ENCODE measurements at regions not wholly inside any gene's neighbourhood (a gene's known extent, or its start where the extent isn't known, plus 50 kb on each side); places are given as distances from the start of the nearest gene placed in this dataset.

DNA sequence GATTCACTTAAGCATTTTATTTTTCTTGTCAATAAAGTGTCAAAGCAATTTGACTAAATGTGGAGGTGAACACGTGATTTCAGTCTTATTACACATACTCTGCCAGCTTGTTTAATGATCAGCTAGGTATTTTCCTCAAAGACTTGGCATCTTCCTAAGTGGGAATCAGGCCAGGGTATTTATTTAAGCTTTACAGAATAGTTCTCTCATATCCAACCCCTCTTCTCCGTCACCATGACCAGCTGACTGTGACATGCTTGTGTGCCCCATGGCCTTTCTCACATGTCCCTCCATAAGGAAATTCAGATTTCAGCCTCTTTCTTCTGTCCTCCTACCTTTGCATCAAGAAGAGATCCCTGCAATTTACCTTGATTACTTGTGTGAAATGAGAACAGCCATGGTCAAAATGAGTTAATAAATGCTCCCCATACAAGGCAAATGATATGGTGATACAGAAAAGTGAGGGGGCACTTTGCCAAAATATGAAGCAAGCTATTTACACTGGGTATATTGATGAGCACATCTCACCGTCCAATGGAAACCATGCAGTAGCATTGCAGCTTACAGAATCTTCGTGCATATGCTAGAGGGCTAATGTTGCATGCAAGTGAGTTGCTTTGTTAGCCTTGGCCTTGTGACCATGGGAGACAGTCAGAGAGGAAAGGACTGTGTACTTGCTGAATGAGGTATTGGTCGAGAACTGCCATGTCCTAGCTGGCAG is 202.2 kb downstream of the RNF152 start:
- H3T11ph ChIP-seq (ENCODE audit: low read length) = no peak overlapping the region
- H3K27me3 ChIP-seq (ENCODE audit: insufficient read depth, low read length) = no peaks in the 10 kb centered on the region
- no peaks in the 10 kb centered on the region for H3K9me3 ChIP-seq (ENCODE audit: control insufficient read depth, low read depth, low read length)
- H3K9ac ChIP-seq (ENCODE audit: extremely low read depth, insufficient read length, low read length) = no peak overlapping the region
- H2BK15ac ChIP-seq (ENCODE audit: low read depth, low read length) = no peak overlapping the region
- Mint-ChIP-seq H3K27ac (no peak overlapping the region), H3K4me1 (peaks cover 12 to 19% of the 10 kb centered on the region in 2 experiments), H3K9me3 (peaks cover 3 to 4% of the 10 kb centered on the region in 2 experiments; a peak in 4 of 5 replicates), H3K4me3 (no peak overlapping the region), H3K36me3 (ENCODE audit: insufficient read depth in 1 of 3, low read depth in 3 of 3) (peaks cover 0 to 5% (median 0%) of the 10 kb centered on the region in 3 experiments; a peak in 2 of 7 replicates), H3K27me3 (ENCODE audit: low read depth) (no peaks in the 10 kb centered on the region; the same call in 1 of the 2 replicates)
- no peak overlapping the region for H4K8ac ChIP-seq (replicated peaks; ENCODE audit: insufficient read length, low read depth, low read length)
- no peaks in the 10 kb centered on the region for H3K23me2 ChIP-seq (ENCODE audit: insufficient read length, low read depth, low read length, poor library complexity, severe bottlenecking)
- H3K56ac ChIP-seq (ENCODE audit: insufficient read length, low read depth, low read length) = no peak overlapping the region
- no peak overlapping the region for H3K18ac ChIP-seq (ENCODE audit: insufficient read length, low read depth, low read length)
- no peak for DNase-seq
- no peak overlapping the region for H3K4me2 ChIP-seq (ENCODE audit: insufficient read depth, insufficient read length, low read length)
- no peak overlapping the region for H3K14ac ChIP-seq (ENCODE audit: insufficient read depth, low read length)
- no peak overlapping the region for H3K4ac ChIP-seq (ENCODE audit: low read depth, low read length)
- WGBS (ENCODE audit: extremely low coverage, insufficient read length, low lambda C conversion rate) = no CpG with 5 or more reads among the region's 5 CpGs
- no peak overlapping the region for H2BK5ac ChIP-seq (ENCODE audit: insufficient read length, low read length)
- TF ChIP-seq, protein P1, sequence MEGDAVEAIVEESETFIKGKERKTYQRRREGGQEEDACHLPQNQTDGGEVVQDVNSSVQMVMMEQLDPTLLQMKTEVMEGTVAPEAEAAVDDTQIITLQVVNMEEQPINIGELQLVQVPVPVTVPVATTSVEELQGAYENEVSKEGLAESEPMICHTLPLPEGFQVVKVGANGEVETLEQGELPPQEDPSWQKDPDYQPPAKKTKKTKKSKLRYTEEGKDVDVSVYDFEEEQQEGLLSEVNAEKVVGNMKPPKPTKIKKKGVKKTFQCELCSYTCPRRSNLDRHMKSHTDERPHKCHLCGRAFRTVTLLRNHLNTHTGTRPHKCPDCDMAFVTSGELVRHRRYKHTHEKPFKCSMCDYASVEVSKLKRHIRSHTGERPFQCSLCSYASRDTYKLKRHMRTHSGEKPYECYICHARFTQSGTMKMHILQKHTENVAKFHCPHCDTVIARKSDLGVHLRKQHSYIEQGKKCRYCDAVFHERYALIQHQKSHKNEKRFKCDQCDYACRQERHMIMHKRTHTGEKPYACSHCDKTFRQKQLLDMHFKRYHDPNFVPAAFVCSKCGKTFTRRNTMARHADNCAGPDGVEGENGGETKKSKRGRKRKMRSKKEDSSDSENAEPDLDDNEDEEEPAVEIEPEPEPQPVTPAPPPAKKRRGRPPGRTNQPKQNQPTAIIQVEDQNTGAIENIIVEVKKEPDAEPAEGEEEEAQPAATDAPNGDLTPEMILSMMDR (conservative IDR thresholded peaks at IDR 0.05) = no peak
- no peak overlapping the region for H4K5ac ChIP-seq (ENCODE audit: insufficient read length, low read depth, low read length)
- H4K20me1 ChIP-seq (ENCODE audit: control insufficient read depth, insufficient read depth, insufficient read length) = no peaks in the 10 kb centered on the region
- H2BK20ac ChIP-seq (ENCODE audit: low read depth, low read length, poor library complexity, severe bottlenecking) = no peak overlapping the region
- H2AFZ ChIP-seq (ENCODE audit: low read length) = no peak overlapping the region
- no peak overlapping the region for H2AK5ac ChIP-seq (ENCODE audit: insufficient read length, low read length)
- no peak overlapping the region for H2BK120ac ChIP-seq (ENCODE audit: low read depth, low read length, poor library complexity, severe bottlenecking)
- no peak overlapping the region for H3K23ac ChIP-seq (ENCODE audit: insufficient read length, low read depth, low read length)
- no peak overlapping the region for H4K91ac ChIP-seq (ENCODE audit: insufficient read length, low read depth, low read length)
- no peak overlapping the region for H2BK12ac ChIP-seq (ENCODE audit: insufficient read length, low read depth, low read length)
- no peaks in the 10 kb centered on the region for H3K4me1 ChIP-seq (ENCODE audit: insufficient read depth, low read length)
- no peaks in the 10 kb centered on the region for H3K79me1 ChIP-seq (ENCODE audit: insufficient read depth, low read depth, low read length, poor library complexity, severe bottlenecking)
- H3K27ac ChIP-seq (ENCODE audit: insufficient read length, low read depth, low read length) = no peak overlapping the region
- no peaks in the 10 kb centered on the region for H3K79me2 ChIP-seq (ENCODE audit: insufficient read depth, low read length)
